H4 (cell line): ENCODE measurements at regions not wholly inside any gene's neighbourhood (a gene's known extent, or its start where the extent isn't known, plus 50 kb on each side); places are given as distances from the start of the nearest gene placed in this dataset.

Source experiments
- DNase-seq: peaks from one replicate; pipeline ENCODE4 v3.0.0-alpha.2; 2015; ENCODE audit warnings: low spot score

DNA sequence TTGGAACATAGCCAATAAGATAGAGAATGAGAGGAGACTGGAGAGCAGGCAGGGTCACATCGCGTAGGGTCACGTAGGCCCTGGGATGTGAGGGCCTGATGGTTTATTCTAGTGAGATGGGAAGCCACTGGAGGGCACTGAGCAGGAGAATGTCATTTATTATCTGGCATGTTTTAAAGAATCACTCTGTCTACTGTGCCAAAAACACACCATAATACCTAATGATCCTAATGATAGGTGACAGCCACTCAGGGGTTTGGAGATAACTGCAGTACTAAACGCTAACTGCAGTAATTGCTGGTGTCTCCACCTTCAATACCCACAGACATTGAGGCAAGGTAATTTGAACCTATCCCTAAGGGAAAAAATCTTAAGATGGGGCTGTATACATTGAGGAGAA, 185.4 kb downstream of the TTLL7 start:
- DNase-seq = no peak

DNA sequence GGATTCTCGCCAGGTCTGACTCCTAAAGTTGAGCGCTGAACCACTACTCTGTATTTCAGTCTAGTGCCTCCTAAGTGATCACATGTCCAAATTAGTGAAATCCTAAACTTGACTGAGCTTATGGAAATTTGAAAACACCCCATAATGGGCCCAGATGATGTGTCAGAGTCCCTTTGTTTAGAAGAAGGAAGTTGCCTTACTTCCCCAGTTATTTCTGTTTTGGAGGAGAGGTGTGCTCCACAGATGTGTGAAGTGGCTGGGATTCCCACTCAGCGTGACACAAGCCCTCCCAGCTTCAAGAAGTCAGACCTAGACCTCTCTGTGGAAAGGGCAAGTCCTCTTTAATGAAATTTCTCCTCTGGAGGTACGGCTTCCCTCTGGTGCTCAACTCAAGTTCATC, 188.8 kb downstream of the TTLL7 start:
- DNase-seq = no peak

DNA sequence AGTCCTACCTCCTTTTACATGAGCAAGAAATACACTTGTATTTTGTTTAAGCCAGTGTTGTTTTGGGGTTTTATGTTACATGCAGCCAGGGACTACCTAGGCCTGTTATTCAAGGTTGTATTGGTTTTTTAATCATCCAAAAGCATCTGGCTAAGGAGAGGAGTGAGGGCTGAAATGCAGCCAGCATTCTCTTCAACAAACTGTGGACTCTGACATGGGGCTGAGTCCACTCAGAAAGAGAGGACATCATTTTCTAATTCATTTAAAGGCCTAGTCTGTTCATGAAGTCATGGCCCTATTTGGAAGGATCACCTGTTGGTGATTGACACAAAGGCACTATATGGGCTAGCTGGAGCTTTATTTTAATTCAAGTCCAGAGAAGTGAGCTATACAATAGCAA, 190.4 kb downstream of the TTLL7 start:
- no peak for DNase-seq

DNA sequence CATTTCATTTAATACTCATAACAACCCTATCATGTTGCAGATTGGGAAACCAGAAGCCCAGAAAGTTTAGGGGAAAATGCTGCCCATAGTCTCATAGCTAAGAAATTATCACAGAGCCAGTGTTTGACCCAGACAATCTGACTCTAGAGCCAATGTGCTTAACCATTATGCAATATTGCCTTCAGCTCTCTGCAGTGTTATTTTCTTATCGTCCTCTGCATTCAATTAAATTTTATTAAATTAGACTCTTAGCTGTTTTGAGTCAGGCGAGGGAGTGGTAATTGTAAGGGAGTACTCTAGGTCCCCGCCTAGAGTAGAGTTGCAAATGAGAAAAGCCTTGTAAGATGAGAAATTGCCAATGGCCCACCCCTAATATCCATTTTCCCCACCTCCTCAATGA, 191.1 kb downstream of the TTLL7 start:
- DNase-seq = no peak

DNA sequence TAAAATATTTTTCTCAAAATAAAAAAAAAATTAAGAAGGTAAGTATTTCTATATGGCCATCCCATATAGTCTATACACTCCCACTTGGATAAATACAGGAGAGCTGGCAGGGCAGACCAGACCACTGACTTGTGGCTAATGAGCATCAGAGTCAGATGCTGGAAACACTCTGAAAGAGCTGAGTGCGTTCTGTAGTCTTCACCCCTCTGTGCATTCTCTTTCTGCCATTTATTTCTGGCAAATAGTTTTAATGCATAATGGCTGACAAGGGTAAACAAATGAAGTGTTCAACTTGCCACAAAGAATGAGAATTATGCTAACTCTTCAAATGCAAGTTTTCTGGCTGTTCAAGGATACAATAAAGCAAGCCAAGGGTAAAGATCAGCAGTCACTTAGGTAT, 191.7 kb downstream of the TTLL7 start:
- DNase-seq = no peak

DNA sequence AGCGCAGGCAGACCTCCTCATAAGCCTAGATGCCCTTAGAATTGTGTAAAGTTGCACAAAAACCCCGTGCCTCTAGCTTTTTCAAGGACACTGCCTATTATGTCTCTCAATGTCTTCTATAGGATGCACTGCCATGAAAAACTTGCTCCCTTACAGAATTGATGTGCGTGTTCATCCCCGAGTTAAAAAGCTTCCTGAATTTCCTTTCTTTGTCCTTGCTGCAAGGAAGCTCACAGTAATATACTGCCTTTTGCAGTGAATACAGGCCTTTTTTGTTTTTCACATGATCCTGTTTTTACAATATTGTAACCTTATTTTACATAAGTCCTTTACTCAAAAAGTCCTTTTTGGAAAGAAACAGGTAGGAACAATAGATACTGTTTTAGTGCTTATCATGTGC, 193.0 kb downstream of the TTLL7 start:
- DNase-seq = no peak

DNA sequence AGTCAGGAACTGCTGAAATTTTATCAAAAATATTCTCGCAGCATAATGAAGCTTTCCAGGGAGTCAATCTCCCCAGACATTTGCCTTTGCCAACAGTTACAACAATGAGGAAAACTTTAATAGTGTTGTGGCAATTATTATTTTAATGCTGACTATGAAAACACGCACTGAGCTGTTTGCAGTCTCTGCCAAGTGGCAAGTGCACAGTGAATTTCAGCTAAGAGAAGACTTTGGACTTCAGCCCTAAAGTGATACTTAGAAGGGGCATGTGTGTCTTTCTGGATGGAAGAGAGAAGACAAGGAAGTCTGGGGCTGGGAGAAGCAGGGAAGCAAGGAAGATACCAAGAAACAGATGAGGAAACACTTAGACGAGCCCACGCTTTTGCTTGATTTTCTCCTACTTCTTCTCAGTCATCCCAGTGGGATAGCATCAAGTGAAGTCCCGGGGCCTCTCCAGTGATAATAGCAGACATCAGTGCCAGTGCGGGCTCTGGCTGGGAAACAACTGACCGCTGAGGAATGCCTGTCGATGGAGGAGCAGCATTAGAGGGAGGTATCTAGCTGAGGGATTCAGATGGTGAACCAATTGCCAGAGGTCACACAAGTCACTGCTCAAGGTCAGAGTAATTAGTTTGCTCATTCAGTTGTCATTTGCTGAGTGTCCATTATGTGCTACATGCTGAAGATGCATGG, 196.3 kb downstream of the TTLL7 start:
- DNase-seq = no peak

DNA sequence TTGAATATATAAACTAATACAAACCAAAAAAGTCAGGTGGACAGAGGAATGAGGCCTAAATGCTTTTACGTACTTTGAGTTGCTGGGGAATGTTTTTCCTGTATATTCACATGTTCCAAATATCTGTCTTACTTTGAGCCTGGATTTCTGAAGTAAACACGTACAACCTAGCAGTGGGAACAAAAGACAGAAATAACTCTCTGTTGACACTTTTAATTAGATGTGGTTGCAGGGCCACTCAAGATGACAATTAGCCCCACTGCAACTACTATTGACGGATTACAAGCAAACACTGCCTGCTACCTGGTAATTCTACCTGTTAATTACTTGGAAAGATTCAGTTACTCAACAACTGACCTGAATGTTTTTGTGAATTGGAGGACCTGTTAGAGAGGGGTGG, 196.9 kb downstream of the TTLL7 start:
- no peak for DNase-seq

DNA sequence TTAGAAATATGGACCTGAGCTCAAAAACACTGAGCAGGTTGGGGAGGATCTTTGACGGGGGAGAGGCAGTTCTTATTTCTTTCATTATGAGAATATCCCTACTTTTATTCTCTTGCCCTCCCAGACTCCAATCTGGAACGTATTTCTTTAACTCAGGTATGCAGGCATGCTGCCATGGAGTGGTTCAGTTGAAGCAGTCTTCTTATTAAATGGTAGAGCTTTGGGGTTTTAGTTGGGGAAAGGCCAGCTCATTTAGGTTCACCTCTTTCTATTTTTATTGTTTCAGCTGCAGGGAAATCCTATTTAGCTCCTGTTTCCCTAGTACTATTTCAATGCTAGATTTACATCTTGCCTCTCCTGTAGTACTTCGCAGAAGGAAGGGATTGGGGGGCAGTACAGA, 198.9 kb downstream of the TTLL7 start:
- no peak for DNase-seq

DNA sequence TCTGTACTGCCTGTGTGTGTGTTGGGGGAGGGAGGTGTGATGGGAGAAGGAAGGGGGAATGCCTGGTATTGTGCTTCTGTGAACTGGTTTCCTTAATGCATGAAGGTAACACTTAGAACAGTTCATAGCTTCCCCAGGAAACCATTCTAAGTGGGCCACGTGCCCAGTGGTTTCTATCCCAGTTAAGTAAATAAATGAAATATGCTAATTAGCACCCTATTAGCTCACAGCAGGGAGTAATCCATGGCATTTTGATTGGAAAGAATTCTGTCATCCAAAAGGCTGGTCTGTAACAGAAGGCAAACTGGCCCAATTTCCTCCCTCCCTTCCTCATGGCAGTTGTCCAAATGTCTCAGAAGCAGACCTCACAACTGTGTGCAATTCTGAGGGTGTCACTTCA, 199.3 kb downstream of the TTLL7 start:
- DNase-seq = no peak

DNA sequence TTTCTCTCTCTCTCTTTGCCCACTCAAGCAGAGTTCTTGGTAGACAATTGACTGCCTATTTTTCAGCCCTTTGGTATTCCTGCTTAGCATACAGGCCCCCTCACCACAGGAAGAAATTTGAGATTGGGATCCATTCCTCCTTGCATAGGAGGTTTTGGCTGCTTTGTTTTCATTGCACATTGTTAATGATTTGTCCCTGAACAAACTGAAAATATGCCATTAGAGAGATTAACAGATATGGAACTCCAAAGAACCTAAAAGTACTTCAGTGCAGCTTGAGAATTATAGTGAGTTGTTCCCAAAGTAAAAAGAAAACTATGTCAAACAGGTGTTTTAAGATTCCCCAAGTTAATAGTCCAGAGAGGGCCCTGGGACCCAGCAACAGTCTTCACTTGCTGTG, 200.0 kb downstream of the TTLL7 start:
- no peak for DNase-seq

DNA sequence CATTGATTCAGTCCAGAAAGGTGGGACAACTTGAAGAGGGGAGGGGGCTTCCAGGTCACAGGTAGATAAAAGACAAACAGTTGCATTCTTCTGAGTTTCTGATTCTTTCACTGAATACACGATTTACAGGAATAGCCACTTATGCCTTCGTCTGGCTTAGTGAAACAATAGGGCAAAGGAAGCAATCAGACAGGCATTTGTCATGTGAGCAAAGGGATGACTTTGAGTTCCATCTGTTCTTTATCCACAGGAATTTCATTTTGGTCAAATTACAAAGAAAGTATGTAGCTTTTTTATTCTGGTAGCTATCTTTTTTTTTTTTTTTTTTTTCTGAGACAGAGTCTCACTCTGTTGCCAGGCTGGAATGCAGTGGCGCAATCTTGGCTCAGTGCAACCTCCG, 202.5 kb downstream of the TTLL7 start:
- DNase-seq = no peak

DNA sequence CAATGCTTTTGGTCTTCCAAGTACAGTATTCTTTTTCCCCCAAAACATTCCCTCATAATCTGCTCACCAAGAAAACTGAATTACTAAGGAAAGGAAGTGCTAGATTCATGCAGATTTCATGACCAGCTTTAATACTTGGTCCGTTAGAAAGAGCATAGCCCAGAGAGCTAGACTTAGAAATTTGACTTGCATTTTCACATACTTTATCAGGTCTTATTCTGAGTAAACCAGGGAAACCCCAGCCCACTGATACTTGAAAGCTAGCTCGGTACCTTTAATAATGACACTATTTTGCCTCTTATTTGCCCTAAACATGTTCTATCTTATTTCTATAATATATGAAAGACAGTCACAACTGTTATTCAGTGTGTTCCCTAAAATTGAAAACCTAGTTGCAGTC, 204.5 kb downstream of the TTLL7 start:
- no peak for DNase-seq

DNA sequence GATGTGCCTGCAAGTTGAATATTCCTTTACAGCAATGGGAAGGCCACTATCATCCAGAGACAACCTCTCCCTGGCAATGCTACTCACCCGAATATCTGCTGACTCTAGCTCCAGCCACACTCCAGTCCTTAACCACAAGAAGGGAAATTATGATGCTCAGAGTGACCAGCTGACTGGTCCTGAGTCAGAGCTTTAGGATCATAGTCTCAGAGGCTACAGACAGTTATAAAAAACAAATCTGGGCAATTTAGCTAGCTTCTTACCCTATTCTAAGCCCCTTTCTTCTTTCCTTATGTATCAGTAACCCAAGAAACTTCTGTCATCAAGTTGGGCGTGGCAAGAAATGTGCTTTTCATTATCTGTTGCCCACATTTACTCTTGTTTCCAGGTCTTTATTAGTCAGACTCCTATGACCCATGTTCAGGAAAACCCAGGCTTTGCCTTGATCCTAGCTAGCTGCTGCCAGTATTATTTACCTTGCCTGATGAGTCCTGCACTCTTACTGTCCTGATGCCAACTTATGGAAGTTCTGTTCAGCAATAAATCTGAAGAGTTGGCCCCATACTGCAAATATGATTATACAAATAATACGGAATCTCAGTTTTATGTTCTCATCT, 207.0 kb downstream of the TTLL7 start:
- DNase-seq = peak; percentile 10

DNA sequence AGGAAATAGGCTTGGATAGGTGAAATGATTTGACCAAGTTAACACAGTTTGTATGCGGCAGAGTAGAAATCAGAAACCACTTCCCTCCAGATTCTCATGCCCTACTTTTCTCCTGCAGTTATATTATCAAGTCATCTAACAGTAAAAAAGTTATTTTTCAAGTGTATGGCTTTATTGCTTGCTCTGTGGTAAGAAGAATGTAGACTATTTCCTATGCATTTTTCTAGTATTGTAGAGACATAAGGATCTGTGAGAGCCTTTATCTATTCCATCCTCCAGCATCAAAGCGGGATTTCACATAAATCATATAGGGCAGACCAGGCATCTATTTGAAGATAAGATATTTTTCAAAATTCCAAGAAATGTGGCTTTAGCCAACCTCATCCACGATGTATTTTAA, 208.5 kb downstream of the TTLL7 start:
- DNase-seq = no peak

DNA sequence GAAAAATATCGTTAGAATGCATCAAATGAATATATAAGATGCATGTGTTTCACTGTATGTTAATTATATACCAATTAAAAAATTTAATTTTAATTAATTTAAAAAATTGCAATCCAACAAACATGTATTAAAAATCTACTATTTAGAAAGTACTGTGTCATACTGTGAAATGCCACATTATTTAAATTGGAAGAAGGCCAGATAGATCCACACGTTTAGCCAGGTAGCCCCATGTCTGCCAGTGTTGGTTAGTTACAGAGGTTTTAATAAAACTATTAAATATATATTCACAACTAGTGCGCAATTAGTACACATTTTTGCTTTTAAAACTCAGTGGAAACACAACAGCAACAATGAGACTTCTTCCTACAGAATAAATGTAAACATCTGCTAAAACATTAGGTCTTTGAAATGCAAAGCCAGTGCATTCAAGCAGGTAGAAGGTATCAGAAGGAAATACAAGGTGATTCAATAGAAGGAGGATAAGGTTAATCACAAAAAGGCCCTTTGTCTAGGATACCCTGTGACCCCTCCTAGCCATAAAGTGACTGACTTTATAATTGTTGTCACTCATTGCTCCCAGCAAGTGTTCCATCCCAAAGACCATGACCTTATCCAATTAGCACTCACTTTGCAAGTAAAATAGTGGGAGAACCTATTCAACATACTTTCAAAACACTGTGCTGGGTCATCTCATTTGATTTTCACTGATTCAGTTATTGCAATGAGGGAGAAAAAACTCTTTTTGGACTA, 211.5 kb downstream of the TTLL7 start:
- DNase-seq = no peak

DNA sequence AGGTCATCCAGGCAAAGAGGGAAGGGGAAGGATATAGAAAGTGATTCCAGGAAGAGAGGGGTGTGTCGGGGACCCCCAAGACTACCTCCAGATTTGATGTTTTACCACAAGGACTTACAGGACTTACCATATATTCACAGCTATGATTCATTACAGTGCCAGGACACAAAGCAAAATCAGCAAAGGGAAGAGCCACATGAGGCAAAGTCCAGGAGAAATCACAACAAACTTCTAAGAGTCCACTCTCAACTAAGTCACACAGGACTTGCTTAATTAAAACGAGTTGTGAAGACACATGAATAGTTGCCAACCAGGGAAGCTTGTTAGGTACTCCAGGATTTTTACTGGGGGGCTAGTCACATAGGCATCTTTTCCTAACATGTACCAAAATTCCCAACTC, 217.3 kb downstream of the TTLL7 start:
- DNase-seq = no peak

DNA sequence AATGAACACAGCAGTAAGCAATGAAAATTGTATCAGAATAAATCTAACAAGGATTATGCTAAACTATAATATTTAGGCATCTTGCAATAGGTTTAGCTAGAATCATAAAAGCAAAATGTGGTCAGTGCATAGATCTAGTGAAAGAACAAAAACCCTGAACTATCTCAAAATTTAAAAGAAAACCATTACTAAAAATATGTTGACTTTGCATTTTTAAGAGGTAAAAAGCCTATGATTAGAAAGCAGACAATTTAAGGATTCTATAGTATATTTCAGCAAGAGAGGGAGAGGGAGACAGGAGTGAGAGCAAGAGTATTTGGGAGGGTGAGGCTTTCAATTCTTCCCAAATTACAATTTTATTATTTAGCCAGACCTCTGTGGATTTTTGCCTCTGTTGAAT, 219.4 kb downstream of the TTLL7 start:
- no peak for DNase-seq

DNA sequence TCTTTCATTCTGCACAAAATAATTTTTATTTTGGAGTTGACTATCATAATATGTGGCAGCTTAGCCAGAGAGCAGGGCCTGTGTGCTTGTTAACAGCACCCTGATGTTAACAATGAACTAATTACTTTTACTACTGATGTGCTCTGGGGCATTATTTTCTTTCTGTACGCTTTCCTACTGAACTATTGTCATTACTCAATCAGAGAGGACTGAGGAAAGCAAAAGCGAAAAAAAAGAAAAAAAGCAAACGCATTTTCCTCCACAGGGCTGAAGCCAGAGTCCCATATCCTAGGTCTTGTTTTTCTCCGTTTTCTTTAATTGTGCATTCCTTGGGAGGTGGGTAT, 221.2 kb downstream of the TTLL7 start:
- DNase-seq = no peak

DNA sequence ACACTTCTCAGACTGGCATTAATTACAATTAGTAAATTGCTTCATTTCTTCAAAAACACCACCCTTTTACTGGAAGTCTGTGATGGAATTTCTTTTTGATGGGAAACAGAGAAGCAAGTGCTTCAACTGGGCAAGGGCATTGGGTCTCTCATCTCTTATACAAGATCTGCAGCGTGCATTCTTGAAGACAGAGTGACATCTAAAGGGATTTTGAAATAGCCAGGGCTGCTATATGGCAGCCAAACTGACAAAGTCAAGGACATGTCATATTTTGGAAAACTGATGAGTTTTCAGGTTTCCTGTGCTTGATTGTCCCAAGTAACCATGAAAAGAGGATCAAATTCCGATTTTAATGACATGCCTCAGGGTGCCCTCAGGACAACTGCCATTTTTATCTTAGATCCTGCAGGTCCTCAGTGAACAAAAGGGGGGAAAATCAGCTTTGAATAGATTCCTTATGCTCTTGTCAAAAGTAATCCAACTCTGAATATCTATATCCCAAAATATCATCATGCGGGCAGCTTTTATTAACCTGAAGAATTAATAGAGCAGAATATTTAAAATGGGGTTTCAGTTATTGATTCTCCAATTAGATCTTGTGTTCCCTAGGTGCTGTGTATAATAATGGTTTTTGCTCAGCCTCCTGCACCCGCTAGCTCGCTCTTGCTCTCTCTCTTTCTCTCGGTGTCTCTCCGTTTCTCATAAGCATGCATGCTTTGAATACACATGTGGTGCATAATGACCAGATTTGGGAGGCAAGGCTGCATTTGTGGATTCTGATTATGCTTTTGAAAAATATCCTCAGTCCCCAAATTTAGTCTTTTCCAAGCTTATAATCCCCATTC, 221.8 kb downstream of the TTLL7 start:
- no peak for DNase-seq

DNA sequence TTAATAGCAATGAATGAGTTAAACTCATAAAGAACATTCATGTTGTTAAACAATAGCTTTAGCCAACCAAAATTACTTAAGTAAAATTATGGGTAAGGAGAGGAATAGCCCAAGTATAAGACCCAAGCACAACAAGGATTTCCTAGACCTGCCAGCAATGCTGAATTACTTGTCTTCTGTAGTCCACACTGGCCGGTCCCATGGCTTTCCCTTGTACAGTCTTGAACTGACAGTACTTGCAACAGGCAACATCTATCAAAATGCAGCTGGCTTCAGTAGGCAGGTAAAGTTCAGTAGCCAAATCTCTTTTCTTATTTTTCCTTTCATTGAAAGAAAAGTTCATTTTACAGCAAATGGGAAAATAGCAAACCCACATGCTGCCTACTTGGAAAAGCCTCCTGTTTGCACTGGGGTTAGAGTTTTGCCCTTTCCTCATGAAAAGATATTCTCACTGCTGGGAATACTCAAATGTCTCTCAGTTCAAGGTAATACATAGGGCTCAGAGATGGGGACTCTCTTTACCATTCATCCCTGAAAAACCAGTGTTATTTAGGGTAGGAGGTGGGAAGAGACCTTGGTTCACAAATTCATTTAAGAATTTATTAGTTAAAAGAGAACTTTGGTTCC, 222.8 kb downstream of the TTLL7 start:
- no peak for DNase-seq

DNA sequence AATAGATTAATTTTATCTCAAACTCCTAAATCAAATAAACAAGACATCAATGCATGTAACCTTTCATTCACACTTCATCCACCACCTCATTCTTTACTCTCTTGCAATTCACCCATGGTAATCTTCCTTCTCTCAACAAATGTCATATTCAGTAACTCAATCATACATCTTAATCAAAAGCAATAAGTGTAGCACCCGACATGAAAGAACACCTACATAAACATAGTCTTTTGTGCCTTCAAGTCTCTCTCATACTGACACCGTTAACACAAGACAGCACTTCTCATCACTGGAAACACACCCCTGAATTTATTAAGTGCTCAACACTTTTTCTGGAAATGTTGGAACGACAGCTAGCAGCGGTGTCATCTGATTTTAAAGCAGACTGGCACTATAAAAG, 225.9 kb downstream of the TTLL7 start:
- DNase-seq = no peak
